GM18909 (cell line): ENCODE measurements at regions not wholly inside any gene's neighbourhood (a gene's known extent, or its start where the extent isn't known, plus 50 kb on each side); places are given as distances from the start of the nearest gene placed in this dataset.

Experiments
- ATAC-seq: cut with Tn5 transposase; IDR thresholded peaks from one replicate; pipeline ENCODE4 v1.9.1; 2021; ENCODE audit warnings: mild to moderate bottlenecking; ENCODE audit not compliant: unreplicated experiment, poor library complexity

DNA sequence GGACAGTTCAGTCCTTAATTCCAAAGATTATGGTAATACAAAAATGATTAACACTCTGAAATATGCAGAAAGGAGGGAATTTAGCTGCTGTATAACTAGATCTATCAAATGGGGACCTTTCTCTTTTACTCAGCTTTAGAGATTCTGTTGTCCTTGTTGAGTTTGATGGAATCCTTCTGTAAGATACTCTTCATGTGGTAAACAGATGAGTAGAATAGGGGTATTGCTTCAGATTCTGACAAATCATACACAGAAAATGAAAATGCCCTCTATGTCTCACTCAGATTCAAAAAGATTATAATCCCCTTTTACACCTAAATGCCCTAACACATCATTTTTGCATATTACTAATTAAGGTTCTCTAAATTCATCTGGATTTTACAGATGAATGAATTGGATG, 50.7 kb downstream of the ARHGAP35 start:
- ATAC-seq: no peak

DNA sequence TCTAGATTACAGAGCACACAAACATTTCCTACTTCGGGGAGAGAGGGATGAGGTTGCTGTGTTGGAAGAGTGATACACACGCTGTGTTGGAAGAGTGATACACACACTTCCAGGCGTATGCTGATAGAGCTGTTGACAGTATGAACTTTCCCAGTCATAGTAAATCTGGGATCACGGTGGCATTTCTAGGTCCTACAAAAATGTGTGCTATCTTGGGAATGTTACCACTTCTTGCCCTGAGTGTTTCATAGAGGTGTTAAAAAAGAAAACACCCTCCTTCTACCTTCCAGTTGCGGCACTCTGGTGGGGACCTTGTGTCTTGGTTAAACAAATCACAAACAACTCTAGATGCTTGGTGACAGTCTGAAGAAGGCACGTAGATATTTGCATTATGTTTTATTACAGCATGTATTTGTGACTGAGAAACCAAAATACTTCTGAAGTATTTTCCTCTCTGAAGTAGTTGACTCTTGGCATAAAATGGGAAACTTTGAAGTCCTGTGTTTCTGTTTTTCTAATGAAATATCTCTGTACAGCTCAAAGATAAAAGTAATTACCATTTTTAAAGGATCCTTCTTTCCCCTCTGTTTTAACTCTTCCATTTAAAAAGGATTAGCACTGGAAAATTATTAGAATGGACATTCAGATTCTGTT, 52.5 kb downstream of the ARHGAP35 start:
- ATAC-seq: no peak

DNA sequence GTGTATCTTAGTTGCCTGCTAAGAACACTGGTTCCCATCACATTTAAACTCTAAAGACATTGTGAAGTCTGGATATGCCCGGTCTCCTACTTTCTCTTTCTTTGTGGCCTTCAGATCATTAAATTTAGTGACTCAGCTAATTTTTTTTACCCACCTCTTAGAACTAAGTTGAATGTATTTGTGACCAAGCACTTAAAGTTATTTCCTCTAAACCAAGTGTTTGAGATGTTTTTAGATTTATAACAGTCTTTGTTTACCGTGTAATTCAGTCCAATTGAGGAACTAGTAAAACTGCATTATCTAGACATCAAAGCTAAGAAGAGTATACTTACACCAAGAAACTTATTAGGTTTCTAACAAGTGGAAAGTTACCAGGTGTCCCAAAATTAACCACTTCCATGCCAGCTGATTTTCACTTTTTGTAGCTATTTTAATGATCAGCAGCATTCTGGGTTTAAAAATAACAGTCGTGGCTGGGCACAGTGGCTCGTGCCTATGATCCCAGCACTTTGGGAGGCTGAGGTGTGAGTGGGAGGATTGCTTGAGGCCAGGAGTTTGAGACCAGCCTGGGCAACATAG, 53.1 kb downstream of the ARHGAP35 start:
- ATAC-seq: no peak

DNA sequence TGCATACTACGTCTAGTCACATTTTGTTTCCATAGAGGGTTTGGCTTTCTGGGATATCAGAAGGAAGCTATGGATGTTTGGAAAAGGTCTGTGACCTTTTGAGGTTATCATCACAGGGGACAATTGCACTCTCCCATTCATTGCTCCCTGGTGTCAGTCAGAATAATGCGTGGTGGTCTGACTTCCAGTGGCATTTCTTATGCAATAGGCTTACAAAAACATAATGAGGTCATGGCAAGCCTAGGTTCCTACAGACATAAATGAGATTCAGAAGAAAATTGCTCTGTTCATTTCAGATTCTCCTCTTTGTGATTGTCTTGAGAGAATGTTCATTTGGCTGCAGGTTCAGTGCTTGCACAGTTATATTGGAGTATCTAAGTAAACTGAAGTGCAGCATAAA, 54.6 kb downstream of the ARHGAP35 start:
- ATAC-seq: no peak

DNA sequence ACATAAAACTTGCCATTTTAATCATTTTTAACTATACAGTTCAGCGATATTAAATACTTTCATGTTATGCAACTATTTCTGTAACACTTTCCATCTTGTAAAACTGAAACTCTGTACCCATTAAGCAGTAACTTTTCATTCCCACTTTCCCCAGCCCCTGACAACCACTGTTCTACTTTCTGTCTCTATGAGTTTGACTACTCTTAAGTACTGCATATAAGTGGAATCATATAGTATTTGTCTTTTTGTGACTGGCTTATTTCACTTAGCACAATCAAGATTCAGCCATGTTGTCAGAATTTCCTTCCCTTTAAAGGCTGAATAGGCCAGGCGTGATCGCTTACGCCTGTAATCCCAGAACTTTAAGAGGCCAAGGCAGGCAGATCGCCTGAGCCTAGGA, 56.2 kb downstream of the ARHGAP35 start:
- no peak for ATAC-seq

DNA sequence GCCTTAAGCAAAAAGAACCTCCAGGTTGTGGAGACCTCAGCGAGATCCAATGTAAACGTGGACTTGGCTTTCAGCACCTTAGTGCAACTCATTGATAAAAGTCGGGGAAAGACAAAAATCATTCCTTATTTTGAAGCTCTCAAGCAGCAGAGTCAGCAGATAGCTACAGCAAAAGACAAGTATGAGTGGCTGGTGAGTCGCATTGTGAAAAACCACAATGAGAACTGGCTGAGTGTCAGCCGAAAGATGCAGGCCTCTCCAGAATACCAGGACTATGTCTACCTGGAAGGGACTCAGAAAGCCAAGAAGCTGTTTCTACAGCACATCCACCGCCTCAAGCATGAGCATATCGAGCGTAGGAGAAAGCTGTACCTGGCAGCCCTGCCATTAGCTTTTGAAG, 58.5 kb downstream of the ARHGAP35 start:
- no peak for ATAC-seq

DNA sequence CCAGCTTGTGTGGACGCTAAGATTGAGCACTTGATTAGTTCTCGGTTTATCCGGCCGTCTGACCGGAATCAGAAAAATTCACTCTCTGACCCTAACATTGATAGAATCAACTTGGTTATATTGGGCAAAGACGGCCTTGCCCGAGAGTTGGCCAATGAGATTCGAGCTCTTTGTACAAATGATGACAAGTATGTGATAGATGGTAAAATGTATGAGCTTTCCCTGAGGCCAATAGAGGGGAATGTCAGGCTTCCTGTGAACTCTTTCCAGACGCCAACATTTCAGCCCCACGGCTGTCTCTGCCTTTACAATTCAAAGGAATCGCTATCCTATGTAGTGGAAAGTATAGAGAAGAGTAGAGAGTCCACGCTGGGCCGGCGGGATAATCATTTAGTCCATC, 59.6 kb downstream of the ARHGAP35 start:
- no peak for ATAC-seq

DNA sequence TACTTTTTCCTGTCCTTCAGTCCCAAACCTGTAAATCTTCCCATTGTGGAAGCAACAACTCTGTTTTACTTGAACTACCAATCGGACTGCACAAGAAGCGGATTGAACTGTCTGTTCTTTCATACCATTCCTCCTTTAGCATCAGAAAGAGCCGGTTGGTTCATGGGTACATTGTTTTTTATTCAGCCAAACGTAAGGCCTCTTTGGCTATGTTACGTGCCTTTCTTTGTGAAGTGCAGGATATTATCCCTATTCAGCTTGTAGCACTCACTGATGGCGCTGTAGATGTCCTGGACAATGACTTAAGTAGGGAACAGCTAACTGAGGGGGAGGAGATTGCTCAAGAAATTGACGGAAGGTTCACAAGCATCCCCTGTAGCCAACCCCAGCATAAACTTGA, 60.3 kb downstream of the ARHGAP35 start:
- no peak for ATAC-seq

DNA sequence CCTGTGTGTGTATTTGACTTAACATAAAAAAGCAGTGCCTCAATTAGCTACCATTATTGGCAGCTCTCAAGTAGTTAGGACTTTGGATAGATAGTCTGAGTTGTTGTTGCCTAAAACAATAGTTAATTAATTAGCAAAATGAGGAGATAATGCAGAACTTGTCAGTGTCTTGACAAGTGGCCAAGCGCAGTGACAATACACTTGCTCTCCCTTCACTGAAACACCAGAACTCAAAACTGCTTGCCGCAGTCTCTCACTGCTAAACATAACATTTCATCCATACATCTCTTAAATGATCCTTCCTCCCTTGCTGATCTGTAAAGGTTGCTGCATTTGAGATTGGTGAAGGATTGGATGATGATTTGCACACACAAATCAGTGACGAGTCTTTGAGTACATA, 61.7 kb downstream of the ARHGAP35 start:
- ATAC-seq: no peak

DNA sequence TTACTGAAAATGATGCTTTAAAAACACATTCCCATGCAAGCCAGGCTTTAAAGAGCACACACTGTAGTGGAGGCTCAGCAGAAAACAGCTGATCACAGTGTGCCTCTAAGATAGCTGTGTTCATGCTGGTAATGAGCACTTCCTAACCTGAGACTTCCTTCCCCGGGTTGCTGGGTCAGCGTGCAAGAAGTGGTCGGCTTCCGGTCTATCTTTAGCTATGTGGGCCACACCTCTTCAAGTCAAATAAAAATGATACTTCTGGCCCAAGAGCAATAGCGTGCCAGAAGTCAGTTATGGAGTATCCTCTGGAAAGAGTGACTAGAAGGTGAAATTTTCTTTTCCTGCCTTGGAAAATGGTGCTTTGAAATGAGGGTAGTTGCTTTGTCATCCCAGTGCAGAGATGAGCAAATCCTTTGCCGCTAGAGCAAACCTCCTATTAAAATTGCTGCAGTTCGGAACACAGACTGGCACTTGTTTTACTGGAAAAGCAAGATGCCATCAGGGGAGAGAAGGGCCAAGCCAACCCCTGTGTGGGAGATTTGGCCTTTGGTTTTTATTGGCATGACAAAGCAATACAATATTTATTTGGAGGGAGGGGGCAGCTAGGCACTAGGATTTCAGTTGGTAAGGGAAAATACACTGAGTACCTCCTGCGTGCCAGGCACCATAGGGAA, 64.2 kb downstream of the ARHGAP35 start:
- no peak for ATAC-seq

DNA sequence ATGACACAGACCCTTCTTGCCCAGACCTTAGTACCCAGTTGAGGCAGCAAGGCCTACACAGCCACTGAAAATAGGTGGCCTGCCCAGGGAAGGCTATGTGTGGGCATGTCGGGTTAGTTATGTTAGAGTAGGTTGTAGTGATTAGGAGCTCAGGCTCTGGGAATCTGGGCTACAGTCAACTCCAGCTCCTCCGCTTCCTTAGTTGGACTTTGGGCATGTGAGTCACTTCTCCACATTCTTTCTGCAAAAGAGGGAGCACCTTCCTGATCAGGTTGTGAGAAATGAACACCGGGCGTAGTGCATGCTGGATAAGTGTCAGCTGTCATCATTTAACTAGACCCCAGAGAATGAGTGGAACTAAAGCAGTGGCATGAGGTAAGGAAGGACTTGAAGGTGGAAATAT, 64.8 kb downstream of the ARHGAP35 start:
- no peak for ATAC-seq

DNA sequence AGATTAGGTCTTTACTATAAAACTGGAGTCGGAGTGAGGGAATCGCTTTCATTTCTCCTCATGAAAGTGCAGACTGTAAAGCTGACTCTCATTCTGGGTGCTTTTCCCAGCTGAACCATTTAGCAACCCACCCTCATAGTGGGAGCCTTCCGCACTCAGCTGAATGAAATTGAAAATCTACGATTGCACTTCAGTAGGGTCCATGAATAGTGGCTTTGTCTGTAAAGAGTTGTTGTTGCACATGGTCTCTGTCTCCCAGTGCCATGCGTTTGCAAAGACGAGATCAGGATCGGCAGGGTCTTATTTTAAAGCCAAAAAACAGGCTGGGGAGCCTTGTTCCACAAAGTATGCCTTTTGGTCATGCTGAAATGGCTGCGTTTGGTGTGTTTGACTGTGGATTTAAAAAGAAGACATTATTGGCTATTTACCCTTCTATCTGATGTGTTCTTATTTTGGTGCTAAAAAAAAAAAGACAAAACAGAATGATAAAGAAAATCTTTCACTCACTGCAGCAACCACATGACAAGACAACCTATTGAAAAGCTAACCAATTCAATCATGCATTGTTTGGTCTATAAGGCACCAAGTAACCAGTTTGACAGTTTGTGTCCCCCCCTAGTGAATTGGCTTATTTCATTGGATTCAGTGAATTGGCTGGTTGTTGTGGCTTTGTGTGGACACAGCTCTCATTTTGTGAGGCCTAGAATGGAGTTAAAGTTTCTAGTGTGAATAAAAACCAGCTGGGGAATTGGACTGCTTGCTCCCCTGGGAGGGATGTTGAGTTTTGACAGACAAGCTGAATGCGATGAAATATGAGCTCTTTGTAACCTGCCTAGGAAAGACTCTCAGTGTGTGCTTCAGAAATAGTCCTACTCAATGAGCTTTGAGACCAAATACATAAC, 65.6 kb downstream of the ARHGAP35 start:
- no peak for ATAC-seq

DNA sequence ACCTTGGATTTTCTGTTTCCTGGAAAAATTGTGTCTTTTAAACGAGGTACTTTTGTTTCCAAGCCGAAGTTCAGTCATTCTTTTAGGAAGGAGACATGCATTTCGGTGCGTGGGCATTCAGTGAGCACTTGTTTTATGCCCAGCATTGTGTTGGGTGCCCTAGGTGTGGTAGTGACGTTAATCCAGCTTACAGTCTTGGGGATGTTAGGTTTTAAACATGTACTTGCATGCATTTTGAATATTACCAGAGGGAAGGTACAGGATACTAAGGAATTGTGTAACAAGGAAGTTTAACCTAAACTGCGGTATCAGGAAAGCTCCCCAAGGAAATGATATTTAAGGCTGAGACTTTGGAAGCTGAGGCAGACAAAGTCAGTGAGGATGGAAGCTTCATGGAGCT, 66.3 kb downstream of the ARHGAP35 start:
- no peak for ATAC-seq

DNA sequence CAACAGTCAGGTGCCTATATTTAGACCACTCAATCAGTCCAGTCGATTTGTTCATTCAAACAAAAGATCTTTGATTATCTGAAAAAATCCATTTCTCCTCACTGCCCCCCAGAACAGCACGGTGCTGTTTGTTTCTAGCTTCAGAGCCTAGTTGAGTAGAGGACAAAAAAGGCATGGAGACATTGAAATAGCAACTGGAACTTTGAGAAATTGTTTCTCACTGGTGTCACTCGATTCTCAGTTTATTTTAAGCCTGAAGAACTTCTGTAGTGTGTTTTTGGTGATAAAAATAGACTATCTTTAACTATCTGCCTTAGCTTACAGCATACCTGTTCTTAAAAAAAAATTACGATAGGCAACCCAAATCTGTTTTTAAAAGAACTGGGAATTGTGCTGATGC, 67.1 kb downstream of the ARHGAP35 start:
- no peak for ATAC-seq

DNA sequence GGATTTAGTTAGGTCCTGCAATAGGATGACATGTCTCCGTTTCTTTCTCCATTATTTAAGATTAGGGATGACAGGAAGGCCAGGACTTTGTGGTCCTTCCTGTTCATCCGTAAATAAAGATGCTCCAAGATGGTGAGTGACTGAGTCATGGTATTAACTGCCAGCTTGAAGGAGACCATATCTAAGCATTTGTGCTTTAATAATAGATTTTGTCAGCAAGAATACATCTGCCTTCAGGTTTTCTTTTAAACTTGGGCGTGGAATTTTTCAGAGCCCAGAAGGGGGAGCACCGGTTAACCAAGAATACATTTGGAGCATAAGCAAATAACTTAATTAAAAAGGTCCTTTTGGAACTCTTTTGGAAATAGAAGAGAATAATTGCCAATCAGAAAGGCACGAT, 68.2 kb downstream of the ARHGAP35 start:
- ATAC-seq: no peak

DNA sequence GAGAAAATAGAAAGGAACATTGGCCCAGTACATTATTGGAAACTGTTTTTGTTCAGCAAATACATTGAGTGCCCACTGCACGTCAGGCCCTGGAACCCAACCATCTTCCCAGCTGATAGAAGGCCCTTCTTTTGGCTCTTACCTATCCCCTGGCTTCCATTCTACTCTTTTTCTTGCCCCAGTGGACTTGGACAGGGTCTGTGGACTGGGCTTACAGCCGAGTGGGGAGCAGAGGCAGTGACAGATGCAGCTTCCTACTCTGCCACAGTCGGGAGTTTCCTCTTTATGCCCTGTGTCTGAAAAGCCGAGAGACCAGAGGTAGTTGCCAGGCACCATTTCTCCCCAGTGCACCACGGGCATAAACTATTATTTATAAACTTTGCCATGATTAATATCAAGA, 70.4 kb downstream of the ARHGAP35 start:
- ATAC-seq: no peak

DNA sequence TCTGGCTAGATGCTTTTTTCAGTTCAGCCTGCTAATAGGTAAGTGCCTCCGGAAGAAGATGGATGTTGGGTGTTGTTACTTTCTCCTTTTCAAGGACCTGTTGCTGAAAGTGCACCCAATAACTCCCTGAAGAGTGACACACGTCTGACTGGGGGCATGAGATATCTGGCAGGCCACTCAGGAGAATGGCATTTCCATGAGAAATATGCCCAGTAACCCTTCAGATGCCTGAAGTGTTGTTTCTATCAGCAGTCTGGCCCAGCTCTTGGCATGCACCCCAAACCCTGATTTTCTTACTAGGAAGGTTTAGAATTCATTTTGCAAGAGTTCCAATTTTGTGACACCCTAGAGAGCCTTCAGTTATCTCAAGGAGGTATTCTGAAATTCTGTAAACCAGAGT, 71.5 kb downstream of the ARHGAP35 start:
- no peak for ATAC-seq

DNA sequence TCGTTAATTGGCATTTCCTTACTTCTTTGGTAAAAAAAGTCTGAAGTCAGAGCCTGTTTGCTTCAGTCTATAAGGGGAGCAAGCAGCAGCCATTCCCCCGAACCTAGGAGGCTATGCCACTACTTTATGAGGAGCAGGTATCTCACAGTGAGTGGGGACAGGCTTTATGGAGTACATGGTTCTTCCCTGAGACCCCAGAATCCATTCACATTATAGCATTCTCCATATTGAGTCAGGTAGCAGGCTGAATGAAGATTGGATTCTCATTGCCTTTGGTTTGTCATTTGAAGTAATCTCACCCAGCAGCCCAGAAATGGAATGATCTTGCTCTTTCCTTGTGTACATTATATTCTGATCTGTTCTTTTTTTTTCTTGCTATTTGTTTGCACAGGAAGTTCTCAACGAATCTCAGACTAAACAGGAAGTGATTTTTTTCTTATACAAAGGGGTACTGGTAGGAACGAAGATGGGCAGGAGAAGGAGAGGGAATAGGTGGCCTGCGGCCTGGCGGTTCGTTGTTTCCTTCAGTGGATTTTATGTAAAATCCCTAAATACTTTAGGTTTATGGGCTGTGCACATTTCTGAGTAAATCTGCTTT, 74.4 kb downstream of the ARHGAP35 start:
- no peak for ATAC-seq

DNA sequence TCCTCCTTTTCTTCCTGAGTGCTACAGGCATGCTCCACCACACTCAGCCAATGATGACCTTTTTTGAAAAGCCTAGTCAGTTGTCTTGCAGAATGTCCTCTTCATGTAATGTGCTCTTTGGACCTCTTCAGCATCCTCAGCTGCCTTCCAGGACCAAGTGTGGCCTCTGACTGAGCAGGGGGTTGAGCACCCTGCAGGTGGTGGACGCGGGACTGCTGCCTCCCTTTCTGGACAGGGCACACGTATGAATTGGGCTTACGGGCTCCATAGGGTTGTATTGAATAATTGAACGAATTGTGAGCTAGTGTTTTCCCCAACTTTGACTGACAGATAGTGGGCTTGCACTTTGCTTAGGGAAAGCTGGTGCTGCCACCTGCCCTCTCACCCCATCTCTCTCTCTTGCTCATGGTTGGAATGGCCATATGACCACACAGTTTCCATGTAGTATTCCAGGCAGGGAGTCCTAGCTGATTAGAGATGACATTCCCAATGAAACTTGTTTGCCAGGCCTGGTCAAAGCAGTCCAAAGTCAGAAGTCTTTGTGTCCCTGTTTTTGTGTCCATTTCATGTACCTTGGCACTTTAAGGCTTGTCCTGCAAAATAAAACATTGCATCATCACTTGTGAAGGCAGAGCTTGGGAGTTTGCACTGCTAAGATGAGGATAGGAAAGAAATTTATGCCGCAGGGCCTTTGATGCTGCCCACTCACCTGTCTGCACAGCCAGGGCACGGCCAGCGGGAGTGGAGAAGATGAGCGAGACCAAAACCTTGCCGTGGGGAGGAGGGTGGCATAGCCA, 76.3 kb upstream of the NPAS1 start:
- no peak for ATAC-seq
